ENCODE measurements at regions not wholly inside any gene's neighbourhood (a gene's known extent, or its start where the extent isn't known, plus 50 kb on each side); places are given as distances from the start of the nearest gene placed in this dataset.

GRCh38 chr7:106480161-106480579 lies 180.8 kb downstream of the CCDC71L start:
- no peaks in the 10 kb centered on the region for H4K20me1 ChIP-seq (ENCODE audit: insufficient read depth, low read length)
- no peaks in the 10 kb centered on the region for H3K79me2 ChIP-seq (ENCODE audit: insufficient read depth, low read length)
- no peaks in the 10 kb centered on the region for H3K9me3 ChIP-seq (ENCODE audit: low read length)
- no peak overlapping the region for H2AFZ ChIP-seq (ENCODE audit: low read length)
- no peak overlapping the region for H3K4me2 ChIP-seq (ENCODE audit: low read length)
- no peaks in the 10 kb centered on the region for H3K4me1 ChIP-seq (ENCODE audit: insufficient read depth, low read length, severe bottlenecking)
- no peaks in the 10 kb centered on the region for H3K36me3 ChIP-seq (ENCODE audit: insufficient read depth, low read length)
- no peak overlapping the region for H3K4me3 ChIP-seq (ENCODE audit: low read depth, low read length, poor library complexity, severe bottlenecking)
- no peak overlapping the region for H3K27ac ChIP-seq (ENCODE audit: low read depth, low read length, poor library complexity, severe bottlenecking)
- H3K9me2 ChIP-seq (ENCODE audit: low read depth, low read length): no peaks in the 10 kb centered on the region
- no peaks in the 10 kb centered on the region for H3K27me3 ChIP-seq (ENCODE audit: insufficient read depth, low read length)
- no peak overlapping the region for H3K9ac ChIP-seq (ENCODE audit: low read length)
- no peaks in the 10 kb centered on the region for H3F3A ChIP-seq (ENCODE audit: insufficient read depth, low read length)
- no peak for TF ChIP-seq CTCF (IDR thresholded peaks at IDR 0.05; ENCODE audit: low read length)
- no peak for TF ChIP-seq EZH2 (IDR thresholded peaks at IDR 0.05; ENCODE audit: borderline replicate concordance, low read length)

GRCh38 chr7:106476751-106477150 lies 184.2 kb downstream of the CCDC71L start:
- Histone ChIP-seq H3K36me3 (ENCODE audit: insufficient read depth, low read length) (no peaks in the 10 kb centered on the region), H3K4me3 (ENCODE audit: low read depth, low read length, poor library complexity, severe bottlenecking) (no peak overlapping the region), H3K9ac (ENCODE audit: low read length) (no peak overlapping the region), H3F3A (ENCODE audit: insufficient read depth, low read length) (no peaks in the 10 kb centered on the region), H2AFZ (ENCODE audit: low read length) (no peak overlapping the region), H3K4me1 (ENCODE audit: insufficient read depth, low read length, severe bottlenecking) (no peaks in the 10 kb centered on the region), H3K9me3 (ENCODE audit: low read length) (no peaks in the 10 kb centered on the region), H3K27ac (ENCODE audit: low read depth, low read length, poor library complexity, severe bottlenecking) (no peak overlapping the region), H3K79me2 (ENCODE audit: insufficient read depth, low read length) (no peaks in the 10 kb centered on the region), H3K27me3 (ENCODE audit: insufficient read depth, low read length) (no peaks in the 10 kb centered on the region), H3K4me2 (ENCODE audit: low read length) (no peak overlapping the region), H3K9me2 (ENCODE audit: low read depth, low read length) (no peaks in the 10 kb centered on the region), H4K20me1 (ENCODE audit: insufficient read depth, low read length) (no peaks in the 10 kb centered on the region)
- no peak for TF ChIP-seq CTCF (IDR thresholded peaks at IDR 0.05; ENCODE audit: low read length)
- no peak for TF ChIP-seq EZH2 (IDR thresholded peaks at IDR 0.05; ENCODE audit: borderline replicate concordance, low read length)

- H2AFZ ChIP-seq (ENCODE audit: low read length): no peak overlapping the region
- no peaks in the 10 kb centered on the region for H3K4me1 ChIP-seq (ENCODE audit: insufficient read depth, low read length, severe bottlenecking)
- no peaks in the 10 kb centered on the region for H3K36me3 ChIP-seq (ENCODE audit: insufficient read depth, low read length)
- H3K4me3 ChIP-seq (ENCODE audit: low read depth, low read length, poor library complexity, severe bottlenecking): no peak overlapping the region
- no peaks in the 10 kb centered on the region for H3K9me2 ChIP-seq (ENCODE audit: low read depth, low read length)
- no peaks in the 10 kb centered on the region for H3K9me3 ChIP-seq (ENCODE audit: low read length)
- H3K4me2 ChIP-seq (ENCODE audit: low read length): no peak overlapping the region
- H3K27me3 ChIP-seq (ENCODE audit: insufficient read depth, low read length): no peaks in the 10 kb centered on the region
- no peak overlapping the region for H3K27ac ChIP-seq (ENCODE audit: low read depth, low read length, poor library complexity, severe bottlenecking)
- TF ChIP-seq EZH2 (IDR thresholded peaks at IDR 0.05; ENCODE audit: borderline replicate concordance, low read length) (no peak), CTCF (IDR thresholded peaks at IDR 0.05; ENCODE audit: low read length) (no peak)
- no peaks in the 10 kb centered on the region for H3K79me2 ChIP-seq (ENCODE audit: insufficient read depth, low read length)
- no peak overlapping the region for H3K9ac ChIP-seq (ENCODE audit: low read length)
- no peaks in the 10 kb centered on the region for H4K20me1 ChIP-seq (ENCODE audit: insufficient read depth, low read length)
- no peaks in the 10 kb centered on the region for H3F3A ChIP-seq (ENCODE audit: insufficient read depth, low read length)
Measured at GRCh38 chr7:106472741-106473140, 188.0 kb upstream of the NAMPT start.
